PC-3 (cell line): ENCODE measurements at regions not wholly inside any gene's neighbourhood (a gene's known extent, or its start where the extent isn't known, plus 50 kb on each side); places are given as distances from the start of the nearest gene placed in this dataset.

Experiments used
- CTCF ChIP-seq: fragments of 300-600 bp; sonication (generic); conservative IDR thresholded peaks from 2 replicates; pipeline ENCODE4 v1.5.1; 2017; ENCODE audit warnings: antibody characterized with exemption, low read depth, mild to moderate bottlenecking, low read length
- EZH2 ChIP-seq: fragments of 300-600 bp; sonication (generic); IDR thresholded peaks from one replicate; pipeline ENCODE4 v1.6.1; 2017; ENCODE audit warnings: antibody characterized with exemption, mild to moderate bottlenecking, low read length; ENCODE audit not compliant: unreplicated experiment
- EZH2phosphoT487 ChIP-seq: fragments of 300-600 bp; sonication (generic); IDR thresholded peaks from 2 replicates; pipeline ENCODE4 v1.6.1; 2018; ENCODE audit warnings: mild to moderate bottlenecking, antibody characterized with exemption, low read length, borderline replicate concordance

- TF ChIP-seq CTCF (no peak), EZH2phosphoT487 (no peak), EZH2 (no peak)
These were observed 489.6 kb upstream of the RASGRP1 start for GRCh38 chr15:39054128-39054732.
